Heart right ventricle (tissue), 16 donors: ENCODE measurements at regions not wholly inside any gene's neighbourhood (a gene's known extent, or its start where the extent isn't known, plus 50 kb on each side); places are given as distances from the start of the nearest gene placed in this dataset.

ENCODE experiments used
- ATAC-seq, 8 donors: fragments of 200-7000 bp; cut with Tn5 transposase; one replicate each; pipeline ENCODE4 v1.9.1; 2020; ENCODE audit warnings: mild to moderate bottlenecking in 8 of 8, moderate library complexity in 8 of 8, moderate number of reproducible peaks in 1 of 8
- DNase-seq, 2 donors: peaks; one replicate each; pipeline ENCODE4 v3.0.0-alpha.2; 2020
- H3K27ac ChIP-seq, 10 donors: fragments of 200-600 bp; sonication (generic) in 2 of 10; one replicate each; pipeline versions ENCODE4 v1.5.0 to v1.8.0; 2020 to 2022; ENCODE audit warnings: mild to moderate bottlenecking in 3 of 10
- H3K27me3 ChIP-seq, 7 donors: fragments of 200-600 bp; one replicate each; pipeline ENCODE4 v1.8.0; 2021 to 2022; ENCODE audit warnings: mild to moderate bottlenecking in 2 of 7
- H3K36me3 ChIP-seq, 9 donors: fragments of 200-600 bp; sonication (generic) in 1 of 9; one replicate each; pipeline versions ENCODE4 v1.5.0 to v1.8.0; 2020 to 2022; ENCODE audit warnings: mild to moderate bottlenecking in 2 of 9
- H3K4me1 ChIP-seq, 9 donors: fragments of 200-600 bp; sonication (generic) in 1 of 9; one replicate each; pipeline versions ENCODE4 v1.5.0 to v1.8.0; 2020 to 2022; ENCODE audit warnings: mild to moderate bottlenecking in 4 of 9
- H3K4me3 ChIP-seq, 10 donors: fragments of 200-600 bp; sonication (generic) in 2 of 10; one replicate each; pipeline versions ENCODE4 v1.5.0 to v1.8.0; 2020 to 2022; ENCODE audit warnings: mild to moderate bottlenecking in 7 of 10, moderate library complexity in 2 of 10
- H3K9me3 ChIP-seq, 11 donors: fragments of 200-600 bp in 10 of 11; sonication (generic) in 2 of 11; one replicate each; pipeline versions ENCODE4 v1.5.0 to v1.8.0; 2013 to 2022; ENCODE audit warnings: mild to moderate bottlenecking in 2 of 11, control low read depth in 1 of 11, moderate library complexity in 1 of 11
- WGBS, 2 donors: extraction: QIAGEN DNeasy Blood & Tissue Kit; methylation state at CpG; one replicate each; pipeline ENCODE4 v1.1.7; 2013; ENCODE audit warnings: inconsistent platforms in 1 of 2; 5-methylcytosine and 5-hydroxymethylcytosine counted together
- intact Hi-C, 10 donors: fragments of 100-400 bp; cut with DNase I; formaldehyde crosslinking; loops; one replicate each; pipeline versions ENCODE4 v1.11.1 to v1.14.2; 2022
- TF ChIP-seq, protein P1 (sequence below), 9 donors: fragments of 200-600 bp; sonication (generic) in 2 of 9; IDR thresholded peaks; one replicate each; pipeline versions ENCODE4 v1.5.0 to v1.8.0; 2021 to 2022; ENCODE audit warnings: antibody characterized with exemption in 9 of 9, mild to moderate bottlenecking in 5 of 9, moderate library complexity in 1 of 9
- donor health status: Arrhythmogenic right ventricular cardiomyopathy.
- donor health status: ischemic (EF 13 %, LVEDD 7.1; RV severe dilation, severe dysfunction).
- donor health status: healthy with polysubstance abuse.
- donor health status: DM: no; HTN: yes; CAD: no.
- donor health status: DM: no; HTN: no; CAD: no.
- donor health status: ischemic (EF 25% LVEDD 6.9; RV normal size, moderate dysfunction).
- donor health status: ischemic (EF 25% LVEDD 5.7; RV mildly dilated, moderate dysfunction).
- donor health status: healthy.
- donor health status: DM: yes; HTN: yes; CAD: no.
- donor health status: Ischemic cardiomyopathy.
- donor health status: ischemic (EF 35%, LVEDD 5.7; RV mildly dilated, moderate dysfunction).
- donor health status: nonischemic (EF 11% LVEDD 7.7; RV severe dilation, severe dysfunction).
- donor health status: DM: yes; HTN: yes; CAD: no.
- donor health status: PGD.
- donor health status: ischemic (EF 29% LVEDD 5.4; RV normal size, mild dysfunction).
- donor health status: nonischemic (EF 23%, LVEDD 6.1; RV moderate dilation, normal function).

DNA sequence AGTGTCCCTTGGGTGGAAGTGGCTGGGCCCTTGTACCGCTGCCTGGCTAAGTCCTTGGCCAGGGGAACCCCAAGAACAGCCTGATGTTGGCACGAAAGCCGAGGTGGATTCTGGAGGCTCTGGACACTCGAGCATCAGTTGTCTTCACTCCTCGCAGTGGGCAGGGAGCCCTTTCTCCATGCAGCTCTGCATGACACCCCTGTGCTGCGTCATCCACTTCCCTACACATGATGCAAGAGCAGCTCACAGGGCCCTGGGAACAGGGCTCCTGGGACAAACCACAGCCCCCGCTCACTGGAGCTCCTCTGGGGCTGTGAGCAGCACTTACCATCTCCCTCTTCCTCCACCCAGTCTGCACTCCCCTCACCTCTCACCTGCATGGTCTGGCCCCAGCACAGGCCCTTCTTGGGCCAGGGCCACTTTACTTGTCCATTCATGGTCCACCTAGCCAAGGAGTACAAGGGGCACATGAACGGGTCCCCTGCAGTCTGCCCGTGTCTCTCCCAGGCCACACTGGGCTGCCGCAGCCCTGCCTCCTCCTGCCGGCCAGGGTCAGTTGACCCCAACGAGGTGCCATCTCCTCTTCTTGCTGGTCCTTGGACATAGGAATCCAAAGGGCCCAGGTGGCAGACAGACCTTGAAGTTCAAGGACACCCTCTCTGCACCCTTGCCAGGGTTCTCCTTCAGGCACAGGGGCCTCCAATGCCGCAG lies 66.5 kb downstream of the IGF2 start:
- TF ChIP-seq, protein P1, sequence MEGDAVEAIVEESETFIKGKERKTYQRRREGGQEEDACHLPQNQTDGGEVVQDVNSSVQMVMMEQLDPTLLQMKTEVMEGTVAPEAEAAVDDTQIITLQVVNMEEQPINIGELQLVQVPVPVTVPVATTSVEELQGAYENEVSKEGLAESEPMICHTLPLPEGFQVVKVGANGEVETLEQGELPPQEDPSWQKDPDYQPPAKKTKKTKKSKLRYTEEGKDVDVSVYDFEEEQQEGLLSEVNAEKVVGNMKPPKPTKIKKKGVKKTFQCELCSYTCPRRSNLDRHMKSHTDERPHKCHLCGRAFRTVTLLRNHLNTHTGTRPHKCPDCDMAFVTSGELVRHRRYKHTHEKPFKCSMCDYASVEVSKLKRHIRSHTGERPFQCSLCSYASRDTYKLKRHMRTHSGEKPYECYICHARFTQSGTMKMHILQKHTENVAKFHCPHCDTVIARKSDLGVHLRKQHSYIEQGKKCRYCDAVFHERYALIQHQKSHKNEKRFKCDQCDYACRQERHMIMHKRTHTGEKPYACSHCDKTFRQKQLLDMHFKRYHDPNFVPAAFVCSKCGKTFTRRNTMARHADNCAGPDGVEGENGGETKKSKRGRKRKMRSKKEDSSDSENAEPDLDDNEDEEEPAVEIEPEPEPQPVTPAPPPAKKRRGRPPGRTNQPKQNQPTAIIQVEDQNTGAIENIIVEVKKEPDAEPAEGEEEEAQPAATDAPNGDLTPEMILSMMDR (IDR thresholded peaks at IDR 0.05) = no peak
- Histone ChIP-seq H3K9me3 (peaks cover 0 to 10% (median 0%) of the 10 kb centered on the region in 11 donors), H3K27ac (no peak overlapping the region), H3K4me3 (no peak overlapping the region), H3K36me3 (no peaks in the 10 kb centered on the region), H3K4me1 (no peaks in the 10 kb centered on the region), H3K27me3 (peaks cover 0 to 30% (median 22%) of the 10 kb centered on the region in 7 donors)
- ATAC-seq (peak in 1 of 8 donors; percentile 44), DNase-seq (no peak)
- WGBS, 2 donors = 86 to 87% methylated on average over 13 of the region's 13 CpGs
- intact Hi-C loops = no loop called here

DNA sequence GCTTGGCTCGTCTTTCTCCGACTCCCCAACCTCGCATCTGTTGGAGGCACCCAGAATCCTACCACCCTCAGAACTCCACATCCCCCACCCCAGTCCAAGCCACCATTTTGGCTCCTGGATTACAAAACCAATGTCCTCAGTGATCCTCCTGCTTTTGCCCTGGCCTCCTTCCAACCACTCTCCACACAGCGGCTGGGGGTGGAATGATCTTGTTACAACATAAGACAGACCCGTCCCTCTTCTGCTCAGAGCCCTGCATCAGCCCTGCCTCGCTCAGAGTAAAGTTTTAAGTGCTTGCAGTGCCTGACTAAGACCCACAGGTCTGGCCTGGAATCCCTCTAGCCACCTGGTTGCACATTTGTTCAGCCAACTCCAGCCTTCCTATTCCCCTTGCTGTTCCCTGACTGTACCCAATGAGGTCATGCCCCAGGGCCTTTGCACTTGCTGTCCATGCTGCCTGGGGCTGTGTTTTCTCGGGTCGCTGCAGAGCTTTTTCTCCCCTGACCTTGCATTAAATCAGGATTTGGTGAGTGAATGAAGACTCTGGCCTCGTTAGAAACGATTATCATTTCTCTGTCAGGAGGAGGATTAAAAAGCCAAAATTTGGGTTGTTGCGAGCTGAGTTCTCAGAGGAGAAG lies 67.3 kb downstream of the IGF2 start:
- peaks cover 0 to 38% (median 26%) of the 10 kb centered on the region in 7 donors for H3K27me3 ChIP-seq
- TF ChIP-seq, protein P1 (IDR thresholded peaks at IDR 0.05) = no peak
- H3K4me3 ChIP-seq = no peak overlapping the region
- intact Hi-C loops = no loop called here
- no peak for DNase-seq
- 80 to 81% methylated on average over 11 of the region's 11 CpGs for WGBS, 2 donors
- no peaks in the 10 kb centered on the region for H3K4me1 ChIP-seq
- no peak for ATAC-seq
- H3K36me3 ChIP-seq = no peaks in the 10 kb centered on the region
- no peak overlapping the region for H3K27ac ChIP-seq
- peaks cover 0 to 11% (median 0%) of the 10 kb centered on the region in 11 donors for H3K9me3 ChIP-seq
